NCI-H446 (cell line): ENCODE measurements at regions not wholly inside any gene's neighbourhood (a gene's known extent, or its start where the extent isn't known, plus 50 kb on each side); places are given as distances from the start of the nearest gene placed in this dataset.

Source experiments
- DNase-seq, 2 experiments: peaks; one replicate each; lab custom pipeline; 2025; lab: John Stamatoyannopoulos, UW

GRCh38 chr10:114770009-114770408 is 51.6 kb upstream of the FHIP2A start:
- no peak for DNase-seq

GRCh38 chr10:114771157-114771556 is 50.4 kb upstream of the FHIP2A start:
- DNase-seq, result no peak

- DNase-seq, result no peak
Measured at GRCh38 chr10:114771749-114772148, 49.8 kb upstream of the FHIP2A start.
